HG03575 (cell line): ENCODE measurements at regions not wholly inside any gene's neighbourhood (a gene's known extent, or its start where the extent isn't known, plus 50 kb on each side); places are given as distances from the start of the nearest gene placed in this dataset.

ENCODE experiments used
- ATAC-seq: cut with Tn5 transposase; IDR thresholded peaks from one replicate; pipeline ENCODE4 v1.9.1; 2021; ENCODE audit not compliant: unreplicated experiment, insufficient number of reproducible peaks, low FRiP score; ENCODE audit errors: extremely low read depth

- ATAC-seq, result no peak
These were observed 1132.9 kb upstream of the ZEB2 start for GRCh38 chr2:145652571-145653545.

- no peak for ATAC-seq
These were observed 1132.1 kb upstream of the ZEB2 start for GRCh38 chr2:145652036-145652435.

GRCh38 chr2:145650226-145650625 lies 1130.3 kb upstream of the ZEB2 start:
- no peak for ATAC-seq

GRCh38 chr2:145649061-145649460 lies 1129.1 kb upstream of the ZEB2 start:
- no peak for ATAC-seq

GRCh38 chr2:145644820-145645302 lies 1124.9 kb upstream of the ZEB2 start:
- peak; percentile 97 for ATAC-seq

GRCh38 chr2:145638675-145639074 lies 1118.8 kb upstream of the ZEB2 start:
- no peak for ATAC-seq

- ATAC-seq, result no peak
These were observed 1115.9 kb upstream of the ZEB2 start for GRCh38 chr2:145635706-145636427.

GRCh38 chr2:145631561-145631960 lies 1111.6 kb upstream of the ZEB2 start:
- no peak for ATAC-seq

- ATAC-seq, result no peak
These were observed 1106.4 kb upstream of the ZEB2 start for GRCh38 chr2:145626301-145626700.

GRCh38 chr2:145625111-145625510 lies 1105.2 kb upstream of the ZEB2 start:
- ATAC-seq, result no peak

GRCh38 chr2:145623136-145623535 lies 1103.2 kb upstream of the ZEB2 start:
- no peak for ATAC-seq

- ATAC-seq, result no peak
These were observed 1102.4 kb upstream of the ZEB2 start for GRCh38 chr2:145622285-145622684.

- ATAC-seq, result no peak
These were observed 1098.0 kb upstream of the ZEB2 start for GRCh38 chr2:145617906-145618305.

- no peak for ATAC-seq
These were observed 1097.5 kb upstream of the ZEB2 start for GRCh38 chr2:145617420-145617819.

- no peak for ATAC-seq
These were observed 1095.7 kb upstream of the ZEB2 start for GRCh38 chr2:145615626-145616025.

GRCh38 chr2:145609951-145610350 lies 1090.0 kb upstream of the ZEB2 start:
- no peak for ATAC-seq

GRCh38 chr2:145601361-145601925 lies 1081.5 kb upstream of the ZEB2 start:
- ATAC-seq, result no peak

- ATAC-seq, result no peak
These were observed 1080.9 kb upstream of the ZEB2 start for GRCh38 chr2:145600811-145601210.

GRCh38 chr2:145599756-145600155 lies 1079.8 kb upstream of the ZEB2 start:
- ATAC-seq, result no peak

GRCh38 chr2:145598434-145598833 lies 1078.5 kb upstream of the ZEB2 start:
- no peak for ATAC-seq
